GM10248 (cell line): ENCODE measurements at regions not wholly inside any gene's neighbourhood (a gene's known extent, or its start where the extent isn't known, plus 50 kb on each side); places are given as distances from the start of the nearest gene placed in this dataset.

Source experiments
- CTCF ChIA-PET: fragments of 300-600 bp; sonication (Branson Sonifier 250); formaldehyde crosslinking; extraction: SDS; loops from one replicate; lab custom pipeline; 2021; ENCODE audit warnings: antibody characterized with exemption; lab: Yijun Ruan, JAX
- POLR2A ChIA-PET: fragments of 350-650 bp; sonication (Branson Sonifier 250); formaldehyde crosslinking; extraction: SDS; loops from one replicate; lab custom pipeline; 2020; ENCODE audit warnings: antibody characterized with exemption; lab: Yijun Ruan, JAX
- DNase-seq: peaks from one replicate; pipeline ENCODE4 v3.0.0; 2012; ENCODE audit errors: extremely low spot score
- TF ChIP-seq, protein P1 (sequence below): IDR thresholded peaks from 2 replicates; pipeline ENCODE4 v1.5.1; 2012; ENCODE audit warnings: mild to moderate bottlenecking, low read depth; ENCODE audit errors: extremely low read depth, missing control alignments, control extremely low read depth

DNA sequence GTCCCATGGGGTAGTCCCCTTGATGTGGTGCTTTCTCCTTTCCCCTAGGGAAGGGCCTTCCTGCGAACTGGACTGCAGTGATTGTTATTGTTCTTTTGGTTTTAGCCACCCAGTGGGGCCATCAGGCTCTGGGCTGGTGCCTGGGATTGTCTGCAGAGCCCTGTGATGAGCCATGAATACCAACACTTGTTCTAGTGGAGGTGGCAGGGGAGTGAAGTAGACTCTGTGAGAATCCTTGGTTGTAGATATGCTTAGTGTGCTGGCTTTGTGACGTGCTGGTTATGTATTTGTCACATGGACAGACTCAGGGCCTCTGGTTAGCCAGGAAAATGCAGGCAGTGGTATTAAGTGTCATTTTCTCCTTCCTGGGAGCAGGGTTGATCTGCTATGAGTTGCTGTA is 51.8 kb upstream of the NDUFB4 start:
- ChIA-PET POLR2A (no interaction called here), CTCF (no interaction called here)
- TF ChIP-seq, protein P1, sequence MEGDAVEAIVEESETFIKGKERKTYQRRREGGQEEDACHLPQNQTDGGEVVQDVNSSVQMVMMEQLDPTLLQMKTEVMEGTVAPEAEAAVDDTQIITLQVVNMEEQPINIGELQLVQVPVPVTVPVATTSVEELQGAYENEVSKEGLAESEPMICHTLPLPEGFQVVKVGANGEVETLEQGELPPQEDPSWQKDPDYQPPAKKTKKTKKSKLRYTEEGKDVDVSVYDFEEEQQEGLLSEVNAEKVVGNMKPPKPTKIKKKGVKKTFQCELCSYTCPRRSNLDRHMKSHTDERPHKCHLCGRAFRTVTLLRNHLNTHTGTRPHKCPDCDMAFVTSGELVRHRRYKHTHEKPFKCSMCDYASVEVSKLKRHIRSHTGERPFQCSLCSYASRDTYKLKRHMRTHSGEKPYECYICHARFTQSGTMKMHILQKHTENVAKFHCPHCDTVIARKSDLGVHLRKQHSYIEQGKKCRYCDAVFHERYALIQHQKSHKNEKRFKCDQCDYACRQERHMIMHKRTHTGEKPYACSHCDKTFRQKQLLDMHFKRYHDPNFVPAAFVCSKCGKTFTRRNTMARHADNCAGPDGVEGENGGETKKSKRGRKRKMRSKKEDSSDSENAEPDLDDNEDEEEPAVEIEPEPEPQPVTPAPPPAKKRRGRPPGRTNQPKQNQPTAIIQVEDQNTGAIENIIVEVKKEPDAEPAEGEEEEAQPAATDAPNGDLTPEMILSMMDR = no peak
- no peak for DNase-seq

DNA sequence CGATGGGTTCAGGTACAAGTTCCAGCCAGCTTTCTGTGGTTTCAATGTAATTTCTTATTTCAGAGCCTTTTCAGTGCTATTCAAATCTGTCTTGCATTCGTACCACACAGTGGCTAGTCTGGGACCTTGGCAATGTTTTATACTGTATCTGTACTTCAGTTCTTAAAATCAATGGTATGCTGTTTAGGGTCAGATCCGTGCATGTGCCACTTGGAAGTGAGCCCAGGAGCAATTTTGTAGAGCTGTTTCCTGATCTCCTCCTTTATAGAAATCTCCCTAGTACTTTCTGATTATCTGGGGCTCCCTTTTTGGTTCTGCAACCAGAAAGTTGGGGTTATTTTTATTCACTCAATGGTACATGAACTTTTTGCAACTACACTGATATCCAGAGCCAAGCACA is 59.5 kb upstream of the NDUFB4 start:
- ChIA-PET CTCF (no interaction called here), POLR2A (no interaction called here)
- TF ChIP-seq, protein P1 = no peak
- no peak for DNase-seq

DNA sequence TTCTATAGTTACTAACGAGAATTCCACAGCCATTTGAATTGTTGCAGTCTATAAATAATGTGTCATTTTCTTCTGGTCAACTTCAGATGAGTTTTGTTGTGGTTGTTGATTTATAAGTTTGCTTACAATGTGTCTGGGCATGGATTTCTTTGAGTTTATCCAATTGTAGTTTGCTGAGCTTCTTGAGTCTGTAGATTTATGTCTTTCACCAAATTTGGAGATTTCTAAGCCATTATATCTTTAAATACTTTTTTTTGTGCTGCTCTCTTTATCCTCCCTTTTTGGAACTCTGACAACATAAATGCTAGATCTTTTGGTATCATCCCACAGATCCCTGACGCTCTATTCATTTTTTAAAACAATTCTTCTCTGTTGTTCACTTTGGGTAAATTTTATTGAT is 63.2 kb upstream of the NDUFB4 start:
- POLR2A ChIA-PET = no interaction called here
- no peak for DNase-seq

DNA sequence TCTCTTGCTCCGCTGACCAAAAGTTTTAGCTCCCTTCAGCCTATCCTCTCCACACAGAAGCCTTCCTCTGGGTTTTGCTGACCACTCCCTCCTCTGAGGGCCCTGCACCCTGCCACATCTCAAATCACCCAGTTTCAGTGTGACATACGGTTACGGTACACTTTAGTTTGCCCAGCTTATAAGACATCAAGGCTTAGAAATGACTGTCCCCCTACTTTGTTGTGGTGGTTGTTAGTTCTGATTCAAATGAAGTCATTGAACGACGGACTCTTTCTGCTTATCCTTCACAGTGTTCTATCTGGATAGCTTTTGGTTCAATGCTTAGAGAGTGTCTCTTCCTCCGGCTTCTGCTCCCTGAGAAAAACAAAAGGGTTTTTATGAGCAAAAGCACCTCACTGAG is 68.0 kb upstream of the NDUFB4 start:
- no peak for DNase-seq
- TF ChIP-seq, protein P1 = no peak
- ChIA-PET POLR2A (no interaction called here), CTCF (interaction anchor here (1.1 kb wide), 1 partner anchor 31 kb away, joined by 5 read pairs; no protein-coding TSS in a partner anchor)

More for the DNA sequence above, 63.2 kb upstream of the NDUFB4 start:
- CTCF ChIA-PET = no interaction called here
- TF ChIP-seq, protein P1 = no peak

DNA sequence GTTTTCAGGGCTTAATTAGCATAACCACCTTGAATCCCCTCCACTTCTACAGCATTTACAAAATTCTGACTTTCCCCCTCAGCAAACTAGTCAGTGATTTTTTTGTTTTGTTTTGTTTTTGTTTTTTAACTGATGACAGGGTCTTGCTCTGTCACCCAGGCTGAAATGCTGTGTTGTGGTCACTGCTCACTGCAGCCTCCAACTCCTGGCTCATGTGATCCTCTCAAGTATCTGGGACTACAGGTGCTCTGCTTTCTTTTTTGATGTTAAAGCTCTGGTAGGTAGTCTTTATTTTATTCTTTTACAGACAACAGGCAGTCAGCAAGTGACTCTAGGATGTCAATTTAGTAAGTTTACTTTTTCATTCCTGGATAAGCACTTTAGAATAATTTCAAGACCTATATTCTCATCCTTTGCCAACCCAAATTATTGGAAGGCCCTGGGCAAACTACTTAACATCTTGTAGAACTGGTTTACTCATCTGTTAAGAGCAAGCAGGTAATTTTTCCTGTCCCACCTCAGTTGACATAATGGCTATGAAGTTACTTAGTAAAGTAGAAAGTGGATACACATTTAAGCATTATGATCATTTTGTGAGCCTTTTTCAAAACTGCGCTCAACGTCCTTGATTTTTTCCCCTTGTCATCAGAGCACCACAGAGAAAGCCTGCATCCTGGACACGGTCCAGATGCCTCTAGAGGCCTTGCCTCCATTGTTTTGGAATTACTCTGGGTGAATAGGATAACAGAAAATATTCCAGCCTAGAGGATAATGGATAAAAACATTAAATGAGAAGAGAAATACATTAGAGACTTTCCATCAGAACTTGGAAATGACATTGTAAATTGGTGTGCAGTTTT is 69.9 kb upstream of the NDUFB4 start:
- POLR2A ChIA-PET = no interaction called here
- TF ChIP-seq, protein P1 = no peak
- CTCF ChIA-PET = no interaction called here
- DNase-seq = no peak

DNA sequence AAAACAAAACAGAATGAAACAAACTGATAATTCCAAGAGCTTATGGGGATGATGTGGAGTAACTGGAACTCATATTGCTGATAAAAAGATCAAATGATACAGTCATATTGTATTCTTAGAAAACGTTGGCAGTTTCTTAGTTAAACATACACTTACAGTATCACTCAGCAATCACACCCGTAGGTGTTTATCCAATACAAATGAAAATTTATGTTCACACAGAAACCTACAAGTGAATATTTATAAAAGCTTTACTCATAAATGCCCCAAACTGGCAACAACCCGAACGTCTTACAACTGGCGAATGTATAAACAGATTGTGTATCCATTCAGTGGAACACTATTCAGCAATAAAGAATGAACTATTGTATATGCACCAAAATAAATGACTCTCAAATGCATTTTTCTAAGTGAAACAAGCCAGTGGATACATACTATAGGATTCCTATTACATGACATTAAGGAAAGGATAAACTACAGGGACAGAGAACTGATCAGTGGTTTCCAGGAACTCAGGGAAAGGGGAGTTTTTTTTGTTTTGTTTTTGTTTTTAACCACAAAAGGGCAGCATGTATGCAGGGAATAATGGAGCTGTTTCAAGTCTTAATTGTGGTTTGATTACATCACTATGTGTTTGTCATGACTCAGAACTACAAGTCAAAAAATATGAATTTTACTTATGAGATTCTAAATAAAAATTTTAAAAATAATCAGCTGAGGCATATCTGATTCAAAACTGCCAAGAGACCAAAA is 71.8 kb upstream of the NDUFB4 start:
- ChIA-PET POLR2A (no interaction called here), CTCF (interaction anchor here (3.9 kb wide), 1 partner anchor 11 kb away, joined by 12 read pairs; no protein-coding TSS in a partner anchor)
- TF ChIP-seq, protein P1 = no peak
- DNase-seq = no peak
